HG03139 (cell line): ENCODE measurements at regions not wholly inside any gene's neighbourhood (a gene's known extent, or its start where the extent isn't known, plus 50 kb on each side); places are given as distances from the start of the nearest gene placed in this dataset.
"Not testable (repeated sequence)": the region's sequence is repeated elsewhere in the genome, so short reads cannot be mapped to it uniquely, and the experiment has no call there.

Experiments used
- ATAC-seq: cut with Tn5 transposase; IDR thresholded peaks from one replicate; pipeline ENCODE4 v1.9.1; 2021; ENCODE audit not compliant: unreplicated experiment

DNA sequence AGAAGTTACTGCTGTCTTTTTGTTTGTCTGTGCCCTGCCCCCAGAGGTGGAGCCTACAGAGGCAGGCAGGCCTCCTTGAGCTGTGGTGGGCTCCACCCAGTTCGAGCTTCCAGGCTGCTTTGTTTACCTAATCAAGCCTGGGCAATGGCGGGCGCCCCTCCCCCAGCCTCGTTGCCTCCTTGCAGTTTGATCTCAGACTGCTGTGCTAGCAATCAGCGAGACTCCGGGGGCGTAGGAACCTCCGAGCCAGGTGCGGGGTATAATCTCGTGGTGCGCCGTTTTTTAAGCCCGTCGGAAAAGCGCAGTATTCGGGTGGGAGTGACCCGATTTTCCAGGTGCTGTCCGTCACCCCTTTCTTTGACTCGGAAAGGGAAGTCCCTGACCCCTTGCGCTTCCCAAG is 335.6 kb downstream of the ADGRL2 start:
- ATAC-seq = not testable (repeated sequence)

DNA sequence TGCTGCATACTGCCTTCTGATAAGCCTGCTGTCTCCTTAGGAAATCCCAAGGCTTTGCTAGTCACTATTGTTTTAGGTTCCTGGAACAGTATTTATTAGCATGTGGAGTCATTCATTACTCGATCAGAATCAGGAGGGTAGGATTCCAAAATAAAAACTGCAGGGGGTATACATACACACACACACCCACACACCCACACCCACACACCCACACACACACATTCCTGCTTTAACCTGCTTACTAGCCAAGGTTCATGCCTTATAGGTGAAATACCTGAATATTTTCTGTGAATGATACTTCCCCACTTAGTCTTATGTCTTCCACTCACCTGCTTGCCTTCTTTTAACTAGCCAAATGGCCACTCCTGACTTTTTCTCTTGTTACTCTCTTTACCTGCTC is 325.1 kb downstream of the ADGRL2 start:
- no peak for ATAC-seq

DNA sequence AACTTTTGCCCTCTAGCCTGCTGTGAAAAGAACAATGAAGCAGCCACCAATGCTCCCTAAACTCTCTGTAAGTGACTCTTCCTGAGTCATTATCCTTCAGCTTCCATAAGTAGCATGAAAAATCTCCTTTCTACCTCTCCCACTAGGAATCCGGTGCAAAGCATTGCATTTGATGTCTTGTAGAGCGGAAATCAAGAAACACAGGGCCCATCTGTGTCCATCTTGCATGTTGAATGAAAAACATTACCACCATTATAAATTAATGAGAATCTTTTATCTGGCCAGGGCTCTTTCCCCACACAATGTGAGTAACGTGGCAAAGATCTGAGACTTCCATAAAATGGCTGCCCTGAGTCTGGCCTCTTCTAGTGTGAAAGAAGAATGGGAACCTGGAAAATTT is 324.4 kb downstream of the ADGRL2 start:
- ATAC-seq = no peak

DNA sequence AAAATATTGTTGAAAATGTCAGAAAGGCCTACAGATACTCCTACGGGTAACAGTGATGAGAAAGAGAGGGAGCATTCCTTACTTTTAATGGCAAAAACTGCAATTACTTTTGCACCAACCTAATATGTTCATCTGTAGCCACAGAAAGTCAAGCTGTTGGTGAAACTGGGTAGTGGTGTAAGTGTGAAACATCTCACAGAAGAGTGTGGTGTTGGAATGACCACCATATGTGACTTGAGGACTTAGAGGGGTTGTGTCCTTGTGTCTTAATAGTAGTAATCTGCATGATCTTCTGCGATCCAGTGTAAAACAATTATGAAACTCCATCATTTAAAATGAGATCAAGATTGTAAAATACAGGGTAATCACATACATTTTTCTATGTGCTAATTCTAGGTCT is 320.7 kb downstream of the ADGRL2 start:
- ATAC-seq = no peak

DNA sequence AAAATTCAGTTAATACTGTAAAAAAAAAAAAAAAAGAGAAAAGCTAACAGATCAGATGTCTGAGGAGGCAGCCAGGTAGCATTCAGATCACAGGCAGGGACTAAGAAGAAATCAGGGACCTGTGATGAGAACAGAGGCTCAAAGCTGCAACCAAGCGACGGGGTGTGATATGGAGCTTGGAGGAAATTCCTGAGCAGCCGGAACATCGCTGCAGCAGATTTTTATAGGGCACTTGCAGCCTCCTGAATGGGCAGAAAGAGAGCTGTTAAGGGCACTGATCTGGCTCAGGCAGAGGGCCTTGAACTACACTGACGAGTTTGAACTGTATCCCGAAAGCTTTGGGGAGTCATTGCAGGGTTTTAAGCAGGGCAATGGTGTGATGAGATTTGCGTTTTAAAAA is 315.4 kb downstream of the ADGRL2 start:
- ATAC-seq = no peak

DNA sequence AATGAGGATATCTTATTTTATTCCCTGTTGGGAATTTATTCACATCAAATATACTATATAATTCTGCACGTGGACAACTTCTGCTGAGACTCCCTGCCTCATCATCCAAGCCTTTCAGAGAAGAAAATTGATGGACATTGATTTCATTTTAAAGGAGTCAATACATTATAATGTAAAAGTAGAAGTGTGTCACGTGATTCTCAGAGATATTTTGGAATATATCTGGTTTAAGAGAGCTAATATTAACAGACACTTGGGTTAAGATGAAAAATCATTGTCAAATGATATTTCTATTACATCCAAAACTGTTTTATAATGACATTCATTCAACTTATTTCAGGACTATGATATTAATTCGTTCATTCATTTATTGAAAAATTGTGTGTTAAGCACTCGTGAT is 314.2 kb downstream of the ADGRL2 start:
- no peak for ATAC-seq

DNA sequence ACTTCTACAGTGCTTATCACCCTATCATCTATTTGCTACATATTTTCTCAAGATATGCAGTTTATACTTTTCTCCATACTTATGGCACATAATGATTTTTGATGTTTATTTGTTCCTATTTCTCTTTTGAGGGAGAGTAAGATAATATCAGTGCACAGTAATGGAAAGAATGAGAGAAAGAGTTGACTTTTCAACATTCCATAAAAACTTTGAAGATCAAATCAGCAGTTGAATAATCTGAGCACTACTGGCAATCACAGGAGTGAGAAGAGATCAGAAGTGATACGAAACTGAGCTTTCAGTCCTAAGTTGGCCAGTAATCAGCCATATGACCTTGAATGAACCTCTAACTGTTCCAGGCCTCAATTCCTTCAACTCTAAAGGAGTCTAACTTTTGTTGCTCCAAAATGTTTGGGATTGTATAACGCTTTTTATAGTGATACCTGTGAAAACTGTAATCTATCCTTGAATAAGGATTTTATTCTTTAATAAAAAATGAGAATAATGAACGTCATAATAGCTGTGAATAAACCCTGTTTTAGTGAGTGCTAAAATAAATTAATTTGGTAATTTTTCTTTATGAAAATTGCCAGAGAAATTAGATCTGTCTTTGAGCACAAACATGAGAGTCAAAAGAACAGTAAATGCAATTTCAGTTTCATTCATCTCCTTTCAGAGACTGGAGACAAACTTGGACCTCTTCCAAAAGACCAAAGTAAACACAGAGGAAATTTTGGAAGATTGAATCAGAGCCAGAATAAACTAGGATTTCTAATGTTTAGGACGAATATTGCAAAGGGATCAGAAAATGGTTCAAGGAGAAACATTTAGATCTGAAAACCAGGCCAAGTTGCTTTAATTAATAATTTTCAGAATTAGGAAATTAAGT is 309.9 kb downstream of the ADGRL2 start:
- ATAC-seq = no peak

DNA sequence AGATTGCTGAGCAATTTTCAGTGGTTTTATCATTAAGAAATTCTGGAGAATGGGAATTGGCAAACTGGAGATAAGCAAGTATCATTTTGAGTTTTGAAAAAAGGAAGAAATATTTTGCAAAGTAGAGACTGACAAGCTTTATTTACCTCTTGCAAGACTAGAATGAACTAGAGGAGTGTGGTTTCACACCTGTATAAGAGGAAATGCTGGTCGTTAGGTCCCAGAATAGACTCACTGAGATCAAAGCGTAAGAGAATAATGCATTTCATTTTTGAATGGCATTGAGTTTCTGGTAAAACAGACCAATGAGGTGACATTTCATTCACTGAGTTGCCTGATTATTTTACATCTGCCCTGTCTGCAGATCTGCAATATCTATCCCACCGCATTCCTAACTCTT is 308.1 kb downstream of the ADGRL2 start:
- no peak for ATAC-seq

DNA sequence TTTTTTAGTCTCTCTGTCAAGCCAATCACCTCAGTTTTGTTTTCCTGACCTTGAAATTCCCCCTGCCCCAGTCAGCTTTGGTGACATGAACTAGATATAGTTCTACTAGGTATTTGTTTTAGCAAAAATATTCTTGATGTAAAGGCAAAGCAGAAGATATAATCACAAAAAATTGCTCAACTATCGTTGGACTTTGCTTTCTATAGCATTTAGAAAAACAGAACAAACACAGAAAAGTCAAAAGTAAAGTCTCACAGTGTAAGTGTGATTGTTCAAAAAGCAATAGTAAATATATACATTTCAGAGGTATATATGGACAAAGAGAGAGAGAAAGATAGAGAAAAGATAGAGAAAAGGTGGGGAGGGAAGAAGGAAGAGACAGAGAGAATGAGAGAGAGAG is 305.9 kb downstream of the ADGRL2 start:
- no peak for ATAC-seq

DNA sequence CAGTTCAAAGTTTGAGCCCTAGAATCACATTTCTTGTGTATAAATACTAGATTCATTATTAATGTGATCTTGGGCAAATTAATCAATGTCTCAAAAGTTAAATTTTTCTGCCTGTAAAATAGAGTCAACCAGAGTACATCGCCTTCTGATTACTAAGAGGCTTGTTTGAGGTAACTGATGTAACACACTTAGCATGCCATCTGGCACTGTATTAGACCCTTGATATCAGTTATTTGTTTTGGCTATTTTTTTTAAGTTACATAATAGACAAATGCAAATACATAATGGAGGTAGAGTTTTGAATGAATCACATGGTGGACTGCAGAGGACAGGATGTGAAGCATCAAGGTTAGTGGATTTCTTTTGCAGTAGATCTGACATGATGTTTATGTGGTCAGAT is 298.4 kb downstream of the ADGRL2 start:
- no peak for ATAC-seq

DNA sequence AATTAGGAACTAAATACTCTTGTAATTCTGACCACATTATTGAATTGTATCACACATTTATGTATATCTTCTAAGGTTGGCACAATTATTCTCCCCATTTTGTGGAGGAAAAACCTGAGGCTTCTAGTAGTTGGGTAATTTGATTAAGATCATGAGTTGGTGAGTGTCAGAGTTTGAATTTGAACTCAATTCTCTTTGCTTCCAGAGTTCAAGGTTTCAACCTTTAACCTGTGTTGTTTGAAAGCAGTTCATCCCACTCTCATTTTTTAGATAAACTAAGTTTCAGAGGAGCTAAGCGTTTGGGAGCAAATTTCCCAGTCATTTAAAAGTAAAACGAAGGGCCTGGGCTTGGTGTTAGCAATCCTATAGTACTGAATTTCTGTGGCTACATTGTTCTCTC is 293.4 kb downstream of the ADGRL2 start:
- no peak for ATAC-seq

DNA sequence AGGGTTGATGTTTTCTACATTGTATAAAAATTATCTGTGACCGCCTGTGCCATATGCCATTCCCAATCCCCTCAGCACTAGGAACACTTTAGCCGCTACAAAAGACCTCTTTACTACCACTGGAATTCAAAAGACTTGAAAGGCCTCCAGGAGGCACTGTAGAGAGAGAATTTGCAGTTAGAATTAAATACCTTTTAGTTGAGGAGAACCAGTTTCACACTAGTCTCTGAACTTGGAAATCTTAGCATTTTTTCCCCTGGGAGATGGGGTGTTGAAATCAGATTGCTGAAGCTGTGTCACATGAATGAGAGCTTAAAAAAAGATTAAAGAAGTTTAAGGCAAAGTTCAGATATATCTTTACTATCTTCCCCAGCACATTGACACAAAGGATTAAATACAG is 291.0 kb downstream of the ADGRL2 start:
- ATAC-seq = no peak

DNA sequence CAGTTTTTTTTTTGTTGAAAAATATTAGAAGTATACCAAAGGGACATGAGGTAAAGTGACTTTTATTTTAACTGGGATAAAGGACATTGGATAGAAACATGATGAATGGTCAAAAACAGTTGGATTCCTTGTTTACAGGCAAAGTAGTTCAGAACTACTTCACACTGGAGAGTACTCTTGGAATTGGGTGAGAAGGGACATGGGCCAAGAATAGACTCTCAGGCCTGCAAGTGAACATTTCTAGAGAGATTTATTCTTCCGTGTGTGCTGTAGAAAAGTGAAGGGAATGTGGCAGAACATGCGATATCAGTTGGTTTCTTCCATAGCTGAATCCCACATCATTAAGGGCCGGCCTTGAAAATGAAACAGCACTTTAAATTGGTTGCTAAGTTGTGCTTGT is 290.5 kb downstream of the ADGRL2 start:
- no peak for ATAC-seq

DNA sequence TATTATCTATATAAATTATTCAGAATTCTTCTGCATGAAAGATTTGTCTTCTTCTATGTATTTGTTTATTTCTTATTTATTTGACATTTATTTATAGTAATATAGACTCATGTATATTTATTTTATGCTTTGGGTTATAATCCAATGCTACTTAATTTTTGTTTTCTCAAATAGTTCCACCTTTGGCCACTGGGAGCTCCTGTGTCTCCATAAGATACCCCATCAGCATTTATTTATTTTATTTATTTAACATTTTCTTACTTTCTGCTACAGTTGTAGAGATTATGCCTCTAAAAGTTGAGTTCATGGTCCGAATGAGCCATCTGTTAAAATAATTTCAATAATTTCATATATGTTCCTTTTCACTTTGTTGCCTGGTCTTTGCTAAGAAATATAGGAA is 289.4 kb downstream of the ADGRL2 start:
- no peak for ATAC-seq

DNA sequence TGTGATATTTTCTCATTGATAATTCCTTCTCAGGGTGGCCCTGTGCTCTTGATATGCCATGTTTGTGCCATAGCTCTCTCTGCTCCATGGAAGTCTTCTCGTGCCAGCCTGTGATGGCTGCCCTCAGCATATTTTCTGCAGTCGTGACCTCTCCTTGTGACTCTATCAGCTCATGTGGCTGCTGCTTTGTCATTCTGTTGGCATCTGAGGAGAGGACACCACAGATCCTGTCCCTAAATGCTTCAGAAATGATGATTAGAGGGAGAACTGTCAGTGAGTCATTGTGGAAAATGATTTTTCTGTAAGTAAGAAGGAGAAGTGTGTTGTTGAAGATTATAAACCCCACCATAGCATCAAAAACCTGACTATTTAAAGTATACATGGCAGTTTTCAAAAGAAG is 286.0 kb downstream of the ADGRL2 start:
- no peak for ATAC-seq

DNA sequence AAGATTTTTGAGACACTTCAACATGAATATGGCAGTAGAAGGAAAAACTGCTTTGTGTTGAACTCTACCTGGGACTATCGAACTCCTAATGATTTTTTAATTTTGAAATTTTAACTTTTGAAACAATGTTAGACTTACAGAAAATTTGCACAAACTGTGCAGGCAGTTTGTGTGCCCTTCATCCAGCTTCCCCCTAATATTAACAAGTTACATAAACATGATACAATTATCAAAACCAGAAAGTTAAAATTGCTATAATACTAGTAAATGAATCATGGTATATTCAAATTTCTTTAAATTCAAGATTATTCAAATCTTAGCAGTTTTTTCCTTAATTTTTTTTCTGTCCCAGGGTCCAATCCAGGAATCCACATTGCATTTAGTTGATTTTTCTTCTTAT is 278.9 kb downstream of the ADGRL2 start:
- ATAC-seq = no peak

DNA sequence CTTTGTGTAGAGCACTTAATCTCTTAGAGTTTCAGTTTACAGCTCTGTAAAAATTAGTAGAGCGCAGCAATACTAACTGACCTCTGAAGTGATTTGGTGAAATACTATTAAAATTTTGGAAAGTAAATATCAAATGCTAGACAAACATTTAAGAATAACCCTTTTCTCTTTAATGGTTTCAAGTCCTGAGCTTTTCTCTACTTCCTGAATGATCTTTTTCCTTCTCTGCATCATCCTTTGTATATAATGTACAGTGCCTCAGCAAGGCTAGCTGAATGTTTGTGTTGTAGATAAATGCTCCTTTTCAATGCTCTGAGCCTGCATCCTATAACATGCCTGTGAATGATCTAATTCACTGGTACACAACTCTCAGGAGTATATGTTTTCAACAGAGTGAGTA is 272.9 kb downstream of the ADGRL2 start:
- no peak for ATAC-seq

DNA sequence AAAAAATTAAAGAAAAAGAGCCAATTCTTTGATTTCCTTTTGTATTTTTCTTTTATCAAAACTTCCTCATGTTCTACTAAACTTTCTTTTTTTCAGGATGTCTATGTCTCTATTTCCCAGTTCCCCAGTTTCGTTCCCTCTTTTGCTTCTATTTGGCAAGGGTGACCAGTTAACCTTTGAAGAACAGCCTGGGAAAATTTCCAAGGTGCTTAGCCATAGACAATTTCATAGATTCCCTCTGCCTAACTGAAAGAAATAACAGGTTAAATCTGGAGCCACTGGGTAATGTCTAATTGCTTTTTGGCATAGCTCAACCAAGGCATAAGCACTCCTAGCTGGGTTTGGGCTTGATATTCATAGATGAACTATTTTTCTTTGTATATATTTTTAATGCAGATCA is 272.3 kb downstream of the ADGRL2 start:
- no peak for ATAC-seq

DNA sequence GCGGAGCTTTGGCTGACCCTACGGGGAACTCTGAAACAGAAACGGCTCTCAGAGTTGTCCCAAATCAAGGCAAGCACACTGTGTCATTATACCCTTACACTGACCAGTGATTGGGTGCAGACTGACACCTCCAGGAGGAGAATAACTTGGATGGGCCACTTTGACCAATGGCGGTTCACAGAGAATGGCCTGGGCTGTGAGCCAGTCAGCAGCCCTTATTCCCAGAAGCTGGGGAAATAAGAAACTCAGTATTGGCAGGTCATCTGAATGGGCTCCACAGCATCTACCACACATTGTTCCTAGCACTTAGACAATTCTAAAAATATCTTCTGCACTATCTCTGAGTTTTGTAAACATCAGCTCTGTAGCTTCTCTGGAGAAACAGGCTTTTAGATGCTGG is 265.2 kb downstream of the ADGRL2 start:
- no peak for ATAC-seq

DNA sequence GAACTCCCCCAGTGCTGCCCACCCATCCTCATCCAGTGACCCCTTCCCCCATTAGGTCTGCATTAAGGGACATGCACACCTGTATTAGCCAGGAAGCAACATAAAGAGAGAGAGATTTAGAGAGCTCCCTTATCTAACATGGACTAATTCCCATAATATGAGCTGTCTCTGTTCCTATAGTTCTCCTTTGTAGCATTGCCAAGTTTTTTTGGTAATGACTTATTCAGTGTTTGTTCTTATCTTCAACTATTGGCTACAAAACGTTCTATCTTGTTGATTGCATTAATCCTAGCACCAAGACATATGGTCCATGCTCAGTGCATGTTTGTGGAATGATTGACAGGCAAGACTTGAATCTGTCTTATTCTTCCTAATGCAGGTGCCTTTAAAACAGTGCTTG is 264.0 kb downstream of the ADGRL2 start:
- no peak for ATAC-seq

DNA sequence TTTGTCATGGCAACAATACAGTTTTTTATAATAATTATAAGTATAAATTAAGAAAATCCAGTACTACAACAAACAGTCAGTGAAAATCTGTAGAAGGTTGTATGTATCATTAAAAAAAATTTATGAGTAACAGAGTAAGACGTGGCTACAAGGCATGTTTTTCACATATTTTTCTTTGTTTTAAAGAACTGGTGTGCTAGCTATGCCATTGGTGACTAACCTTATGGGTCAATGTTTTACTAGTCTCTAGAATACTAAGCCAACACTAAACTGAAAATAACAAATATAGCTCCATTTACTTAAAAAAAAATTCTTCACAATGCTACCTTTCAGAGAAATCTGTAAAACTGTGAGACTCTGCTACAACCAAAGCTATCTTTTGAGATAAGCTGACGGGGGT is 261.5 kb downstream of the ADGRL2 start:
- ATAC-seq = no peak

DNA sequence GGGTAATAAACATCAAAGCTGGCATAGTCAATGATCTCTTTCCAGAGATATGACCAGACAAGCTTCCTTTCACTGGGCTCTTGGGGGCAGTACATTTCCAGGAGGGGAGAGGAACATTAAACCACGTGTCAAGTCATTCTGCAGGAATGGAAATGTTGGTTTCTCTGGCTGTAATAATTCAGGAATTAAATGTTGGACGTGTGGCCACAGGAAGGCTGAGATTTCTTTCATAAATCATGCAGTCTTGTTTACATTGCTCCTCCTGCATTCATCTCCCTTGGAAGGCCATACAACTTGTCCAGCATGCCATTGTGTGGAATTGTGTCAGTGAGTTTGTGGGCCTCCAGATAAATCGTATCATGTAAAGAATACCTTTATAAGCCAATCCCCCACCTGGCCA is 259.2 kb downstream of the ADGRL2 start:
- no peak for ATAC-seq

DNA sequence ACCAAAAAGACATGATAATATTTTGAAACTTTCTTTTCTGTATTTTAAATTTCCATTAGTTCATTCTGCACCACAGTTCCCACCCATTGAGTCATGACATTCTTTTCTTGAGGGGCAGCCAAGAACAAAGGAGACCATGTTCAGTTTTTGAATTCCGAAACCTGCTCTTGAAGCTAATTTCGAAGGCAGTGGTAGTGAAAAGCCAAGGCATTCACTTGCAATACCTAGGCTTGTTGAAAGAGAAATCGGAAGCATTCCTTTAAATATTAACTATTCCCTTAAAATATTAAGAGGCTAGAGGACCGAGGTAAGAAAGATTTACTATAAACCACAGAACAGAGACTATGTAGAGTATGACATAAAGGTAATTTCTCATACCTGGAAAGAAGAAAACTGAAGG is 256.3 kb downstream of the ADGRL2 start:
- no peak for ATAC-seq
